ENCODE measurements at regions not wholly inside any gene's neighbourhood (a gene's known extent, or its start where the extent isn't known, plus 50 kb on each side); places are given as distances from the start of the nearest gene placed in this dataset.

DNA sequence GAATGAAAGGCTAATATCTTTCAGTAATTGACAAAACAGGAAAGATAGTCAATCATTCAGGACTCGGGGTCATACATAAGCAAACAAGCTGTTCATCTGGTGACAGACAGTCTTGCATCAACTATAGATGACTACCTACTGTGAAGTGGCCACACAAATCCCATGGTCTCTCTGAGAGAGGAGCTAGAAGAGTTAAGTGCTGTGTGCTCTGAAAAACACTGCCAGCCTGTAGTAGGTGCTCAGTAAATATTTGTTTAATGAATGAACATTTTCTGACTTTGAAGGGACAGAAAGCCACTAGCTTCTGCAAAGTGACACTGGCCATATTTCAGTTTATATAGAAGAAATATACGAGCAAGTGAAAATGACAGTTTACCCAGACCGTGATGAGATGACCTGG is 184.0 kb upstream of the CHAC2 start:
- H3K27me3 ChIP-seq, result no peaks in the 10 kb centered on the region
- H3K9me3 ChIP-seq, result no peaks in the 10 kb centered on the region
- DNase-seq, result no peak
- H3K27ac ChIP-seq, result no peak overlapping the region
- H3K4me3 ChIP-seq, result no peak overlapping the region
- no peaks in the 10 kb centered on the region for H3K36me3 ChIP-seq
- TF ChIP-seq, protein P1, sequence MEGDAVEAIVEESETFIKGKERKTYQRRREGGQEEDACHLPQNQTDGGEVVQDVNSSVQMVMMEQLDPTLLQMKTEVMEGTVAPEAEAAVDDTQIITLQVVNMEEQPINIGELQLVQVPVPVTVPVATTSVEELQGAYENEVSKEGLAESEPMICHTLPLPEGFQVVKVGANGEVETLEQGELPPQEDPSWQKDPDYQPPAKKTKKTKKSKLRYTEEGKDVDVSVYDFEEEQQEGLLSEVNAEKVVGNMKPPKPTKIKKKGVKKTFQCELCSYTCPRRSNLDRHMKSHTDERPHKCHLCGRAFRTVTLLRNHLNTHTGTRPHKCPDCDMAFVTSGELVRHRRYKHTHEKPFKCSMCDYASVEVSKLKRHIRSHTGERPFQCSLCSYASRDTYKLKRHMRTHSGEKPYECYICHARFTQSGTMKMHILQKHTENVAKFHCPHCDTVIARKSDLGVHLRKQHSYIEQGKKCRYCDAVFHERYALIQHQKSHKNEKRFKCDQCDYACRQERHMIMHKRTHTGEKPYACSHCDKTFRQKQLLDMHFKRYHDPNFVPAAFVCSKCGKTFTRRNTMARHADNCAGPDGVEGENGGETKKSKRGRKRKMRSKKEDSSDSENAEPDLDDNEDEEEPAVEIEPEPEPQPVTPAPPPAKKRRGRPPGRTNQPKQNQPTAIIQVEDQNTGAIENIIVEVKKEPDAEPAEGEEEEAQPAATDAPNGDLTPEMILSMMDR (IDR thresholded peaks at IDR 0.05), result no peak
- intact Hi-C loops (cut with DNase I; ENCODE audit: low total_unique reads), result no loop called here
- no peaks in the 10 kb centered on the region for H3K4me1 ChIP-seq

DNA sequence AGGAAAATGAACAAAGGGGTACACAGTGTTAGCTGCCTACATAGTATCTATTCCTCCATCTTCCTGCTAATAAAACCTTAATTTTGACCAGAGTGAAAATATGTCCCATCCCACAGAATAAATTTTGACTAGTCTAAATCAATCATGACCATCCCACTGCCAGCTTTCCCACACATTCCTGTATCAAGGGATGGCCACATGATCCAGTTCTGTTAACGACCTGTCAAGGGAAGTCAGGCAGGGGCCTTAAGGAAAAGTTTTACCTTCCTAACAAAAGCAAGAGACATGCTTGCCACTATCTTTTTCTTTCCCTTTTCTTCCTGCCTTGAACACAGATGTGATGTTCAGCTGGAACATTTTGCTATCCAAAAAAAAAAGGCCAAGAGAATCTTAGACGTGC is 185.0 kb upstream of the CHAC2 start:
- Histone ChIP-seq H3K27ac (no peak overlapping the region), H3K4me1 (no peaks in the 10 kb centered on the region), H3K27me3 (no peaks in the 10 kb centered on the region), H3K4me3 (no peak overlapping the region), H3K36me3 (no peaks in the 10 kb centered on the region), H3K9me3 (no peaks in the 10 kb centered on the region)
- no peak for DNase-seq
- TF ChIP-seq, protein P1 (IDR thresholded peaks at IDR 0.05), result no peak
- intact Hi-C loops (cut with DNase I; ENCODE audit: low total_unique reads), result no loop called here

DNA sequence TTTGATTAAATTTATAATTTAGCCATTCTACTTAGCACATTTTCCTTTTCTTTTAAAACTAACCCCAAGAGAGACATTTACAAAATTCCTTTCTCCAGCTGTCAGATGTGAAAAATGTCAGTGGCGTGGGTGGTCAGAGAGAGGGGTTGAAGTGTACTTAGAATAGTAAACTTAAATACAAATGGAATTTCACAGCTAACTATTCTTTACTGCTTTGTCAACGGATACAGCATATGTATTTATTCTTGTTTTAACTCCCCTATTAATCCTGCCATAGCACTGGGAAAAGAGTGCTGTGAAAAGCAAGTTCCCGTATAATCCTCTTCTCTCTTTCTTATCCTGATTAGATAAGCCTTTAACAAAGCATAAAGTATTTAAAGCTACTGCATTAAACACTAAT is 191.4 kb upstream of the CHAC2 start:
- intact Hi-C loops (cut with DNase I; ENCODE audit: low total_unique reads), result no loop called here
- TF ChIP-seq, protein P1 (IDR thresholded peaks at IDR 0.05), result no peak

DNA sequence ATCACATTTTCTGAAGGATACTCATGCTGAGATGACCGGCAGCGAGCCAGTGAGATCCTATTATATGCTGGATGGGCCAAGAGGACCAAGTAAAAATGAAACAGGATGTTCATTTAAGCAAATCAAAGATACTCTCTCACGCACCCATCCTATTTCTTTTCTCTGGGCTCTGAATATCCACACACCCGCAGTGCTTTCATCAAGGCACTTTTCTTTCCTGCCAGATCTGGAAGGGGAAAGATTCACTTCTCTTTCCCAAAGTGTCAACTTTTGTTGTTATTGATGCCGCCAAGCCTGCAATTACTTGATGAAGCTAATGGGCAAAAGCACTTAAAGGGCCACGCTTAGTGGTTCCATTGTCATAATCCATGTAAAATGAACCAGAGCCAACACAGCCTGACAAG is 191.9 kb upstream of the CHAC2 start:
- Histone ChIP-seq H3K4me3 (peak overlapping the region in 1 of 2 donors; percentile 16), H3K9me3 (no peaks in the 10 kb centered on the region), H3K4me1 (peaks cover 0 to 14% (median 3%) of the 10 kb centered on the region in 4 donors), H3K36me3 (no peaks in the 10 kb centered on the region), H3K27me3 (no peaks in the 10 kb centered on the region), H3K27ac (no peak overlapping the region)
- intact Hi-C loops (cut with DNase I; ENCODE audit: low total_unique reads), result no loop called here
- no peak for DNase-seq
- TF ChIP-seq, protein P1 (IDR thresholded peaks at IDR 0.05), result no peak

More for the DNA sequence above, 191.4 kb upstream of the CHAC2 start:
- H3K27ac ChIP-seq, result no peak overlapping the region
- DNase-seq, result no peak
- H3K27me3 ChIP-seq, result no peaks in the 10 kb centered on the region
- H3K36me3 ChIP-seq, result no peaks in the 10 kb centered on the region
- H3K9me3 ChIP-seq, result no peaks in the 10 kb centered on the region
- H3K4me1 ChIP-seq, result peaks cover 0 to 14% (median 3%) of the 10 kb centered on the region in 4 donors
- peak overlapping the region in 1 of 2 donors; percentile 16 for H3K4me3 ChIP-seq

DNA sequence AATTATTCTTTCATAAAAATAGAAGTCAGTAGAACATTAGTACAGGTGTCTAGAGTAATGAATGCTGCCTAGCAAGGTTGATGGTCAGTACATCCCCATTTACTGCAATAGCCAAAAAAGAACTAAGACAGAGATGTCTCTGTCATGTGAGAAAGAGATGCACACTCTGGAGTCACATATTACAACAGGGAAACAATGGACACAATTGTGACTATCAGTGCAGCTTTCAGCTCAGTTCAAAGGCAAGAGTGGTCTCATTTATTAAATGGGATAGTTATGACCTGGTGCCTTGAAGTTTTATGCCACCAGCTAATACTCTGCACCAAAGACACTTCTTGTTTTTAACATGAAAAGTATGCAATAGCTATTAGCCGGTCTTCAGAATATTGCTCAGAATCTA is 194.9 kb upstream of the CHAC2 start:
- TF ChIP-seq, protein P1 (IDR thresholded peaks at IDR 0.05), result no peak
- H3K4me1 ChIP-seq, result peaks cover 0 to 14% (median 3%) of the 10 kb centered on the region in 4 donors
- H3K27me3 ChIP-seq, result no peaks in the 10 kb centered on the region
- H3K36me3 ChIP-seq, result no peaks in the 10 kb centered on the region
- H3K9me3 ChIP-seq, result no peaks in the 10 kb centered on the region
- no peak overlapping the region for H3K27ac ChIP-seq
- H3K4me3 ChIP-seq, result no peak overlapping the region
- intact Hi-C loops (cut with DNase I; ENCODE audit: low total_unique reads), result no loop called here
- no peak for DNase-seq
